Neural progenitor cell (in vitro differentiated cells): ENCODE measurements at regions not wholly inside any gene's neighbourhood (a gene's known extent, or its start where the extent isn't known, plus 50 kb on each side); places are given as distances from the start of the nearest gene placed in this dataset.

ENCODE experiments used
- DNase-seq: peaks from one replicate; pipeline ENCODE4 v3.0.0-alpha.2; 2016; ENCODE audit warnings: low spot score
- H2AFZ ChIP-seq: fragments of 200-600 bp; sonication (generic); replicated peaks from 2 replicates; pipeline ENCODE4 v1.6.1; 2016; ENCODE audit warnings: antibody characterized with exemption
- H3F3A ChIP-seq: fragments of 200-600 bp; sonication (generic); 2 replicates; pipeline ENCODE4 v1.6.1; 2016; ENCODE audit warnings: antibody characterized with exemption, low read depth
- H3K27ac ChIP-seq: fragments of 200-600 bp; sonication (generic); 2 replicates; pipeline ENCODE4 v1.5.1; 2016; ENCODE audit warnings: mild to moderate bottlenecking
- H3K27me3 ChIP-seq: fragments of 200-600 bp; sonication (generic); 2 replicates; pipeline ENCODE4 v1.6.1; 2016; ENCODE audit warnings: mild to moderate bottlenecking, moderate library complexity
- H3K36me3 ChIP-seq: fragments of 200-600 bp; sonication (generic); 2 replicates; pipeline ENCODE4 v1.5.1; 2016
- H3K4me1 ChIP-seq: fragments of 200-600 bp; sonication (generic); 2 replicates; pipeline ENCODE4 v1.6.1; 2016; ENCODE audit warnings: mixed run types
- H3K4me2 ChIP-seq: fragments of 200-600 bp; sonication (generic); 2 replicates; pipeline ENCODE4 v1.6.1; 2016
- H3K4me3 ChIP-seq: fragments of 200-600 bp; sonication (generic); 2 replicates; pipeline ENCODE4 v1.5.1; 2016
- H3K79me2 ChIP-seq: fragments of 200-600 bp; sonication (generic); 2 replicates; pipeline ENCODE4 v1.6.1; 2016; ENCODE audit warnings: low read depth
- H3K9ac ChIP-seq: fragments of 200-600 bp; sonication (generic); 2 replicates; pipeline ENCODE4 v1.6.1; 2016
- H3K9me3 ChIP-seq: fragments of 200-600 bp; sonication (generic); 2 replicates; pipeline ENCODE4 v1.5.1; 2016; ENCODE audit warnings: low read depth
- H4K20me1 ChIP-seq: fragments of 200-600 bp; sonication (generic); 2 replicates; pipeline ENCODE4 v1.6.1; 2016; ENCODE audit warnings: low read depth
- H3K27ac Mint-ChIP-seq: 3 replicates; pipeline ENCODE4 v1.8.0; 2021; ENCODE audit warnings: mixed read lengths
- H3K27me3 Mint-ChIP-seq: 2 replicates; pipeline ENCODE4 v1.8.0; 2022; ENCODE audit warnings: low read depth, mild to moderate bottlenecking, inconsistent platforms, moderate library complexity, mixed read lengths; ENCODE audit not compliant: insufficient read depth
- H3K36me3 Mint-ChIP-seq: 3 replicates; pipeline ENCODE4 v1.8.0; 2021; ENCODE audit warnings: mixed read lengths
- H3K4me1 Mint-ChIP-seq: 3 replicates; pipeline ENCODE4 v1.8.0; 2021; ENCODE audit warnings: mixed read lengths
- H3K4me3 Mint-ChIP-seq: 3 replicates; pipeline ENCODE4 v1.8.0; 2021; ENCODE audit warnings: mild to moderate bottlenecking, moderate library complexity, mixed read lengths
- H3K9me3 Mint-ChIP-seq: 3 replicates; pipeline ENCODE4 v1.8.0; 2020; ENCODE audit warnings: mixed read lengths
- CTCF ChIP-seq: fragments of 200-600 bp; sonication (generic); IDR thresholded peaks from 2 replicates; pipeline ENCODE4 v1.5.1; 2017; ENCODE audit warnings: antibody characterized with exemption, mild to moderate bottlenecking
- EZH2 ChIP-seq: fragments of 200-600 bp; sonication (generic); IDR thresholded peaks from 2 replicates; pipeline ENCODE4 v1.6.1; 2017; ENCODE audit warnings: antibody characterized with exemption, mild to moderate bottlenecking, moderate library complexity
- EZH2phosphoT487 ChIP-seq: fragments of 200-600 bp; sonication (generic); IDR thresholded peaks from 2 replicates; pipeline ENCODE4 v1.6.1; 2017; ENCODE audit warnings: antibody characterized with exemption

GRCh38 chr12:45666816-45667215 lies 62.7 kb upstream of the ARID2 start:
- H3K79me2 ChIP-seq, result no peaks in the 10 kb centered on the region
- H3K4me1 Mint-ChIP-seq, result peaks cover 10% of the 10 kb centered on the region
- H3K9ac ChIP-seq, result no peak overlapping the region
- no peak overlapping the region for H3K4me3 ChIP-seq
- H3K36me3 ChIP-seq, result no peaks in the 10 kb centered on the region
- H3K27me3 Mint-ChIP-seq, result no peaks in the 10 kb centered on the region
- H3K27ac ChIP-seq, result no peak overlapping the region
- peaks cover 30% of the 10 kb centered on the region for H3F3A ChIP-seq
- no peak overlapping the region for H3K4me3 Mint-ChIP-seq
- H4K20me1 ChIP-seq, result no peaks in the 10 kb centered on the region
- no peaks in the 10 kb centered on the region for H3K9me3 ChIP-seq
- H3K27ac Mint-ChIP-seq, result no peak overlapping the region
- DNase-seq, result no peak
- H3K9me3 Mint-ChIP-seq, result no peaks in the 10 kb centered on the region
- no peak overlapping the region for H3K4me2 ChIP-seq
- H3K4me1 ChIP-seq, result peaks cover 51% of the 10 kb centered on the region
- no peaks in the 10 kb centered on the region for H3K36me3 Mint-ChIP-seq
- no peak for TF ChIP-seq EZH2
- no peak for TF ChIP-seq EZH2phosphoT487
- TF ChIP-seq CTCF, result no peak
- H3K27me3 ChIP-seq, result no peaks in the 10 kb centered on the region
- no peak overlapping the region for H2AFZ ChIP-seq

DNA sequence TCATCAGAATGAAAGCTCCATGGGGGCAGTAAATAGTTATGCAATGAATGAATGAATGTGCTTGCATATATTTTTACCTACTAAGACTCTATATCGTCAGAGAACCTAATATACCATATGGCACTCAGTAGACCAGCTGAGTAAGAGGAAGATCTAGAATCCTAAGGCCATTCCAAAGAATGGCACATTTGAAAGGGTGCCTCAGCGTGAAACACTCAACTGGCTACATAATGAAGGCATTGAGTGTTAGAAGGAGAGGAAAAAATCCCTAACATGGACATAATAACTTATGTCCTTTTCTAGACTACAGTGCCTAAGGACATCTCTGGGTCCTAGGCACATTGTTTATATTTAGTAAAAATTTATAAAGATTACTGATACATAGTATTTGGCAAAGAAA lies 61.7 kb upstream of the ARID2 start:
- Histone ChIP-seq H3K27me3 (no peaks in the 10 kb centered on the region), H3K9ac (no peak overlapping the region), H3K27ac (no peak overlapping the region), H3K4me1 (peaks cover 45% of the 10 kb centered on the region), H3K79me2 (no peaks in the 10 kb centered on the region), H2AFZ (no peak overlapping the region), H3F3A (peaks cover 30% of the 10 kb centered on the region), H3K4me2 (no peak overlapping the region), H3K9me3 (no peaks in the 10 kb centered on the region), H3K36me3 (no peaks in the 10 kb centered on the region), H3K4me3 (no peak overlapping the region), H4K20me1 (no peaks in the 10 kb centered on the region)
- Mint-ChIP-seq H3K9me3 (no peaks in the 10 kb centered on the region), H3K4me3 (no peak overlapping the region), H3K27me3 (no peaks in the 10 kb centered on the region), H3K36me3 (no peaks in the 10 kb centered on the region), H3K27ac (no peak overlapping the region), H3K4me1 (peaks cover 10% of the 10 kb centered on the region)
- TF ChIP-seq EZH2phosphoT487 (no peak), CTCF (no peak), EZH2 (no peak)
- DNase-seq, result no peak

DNA sequence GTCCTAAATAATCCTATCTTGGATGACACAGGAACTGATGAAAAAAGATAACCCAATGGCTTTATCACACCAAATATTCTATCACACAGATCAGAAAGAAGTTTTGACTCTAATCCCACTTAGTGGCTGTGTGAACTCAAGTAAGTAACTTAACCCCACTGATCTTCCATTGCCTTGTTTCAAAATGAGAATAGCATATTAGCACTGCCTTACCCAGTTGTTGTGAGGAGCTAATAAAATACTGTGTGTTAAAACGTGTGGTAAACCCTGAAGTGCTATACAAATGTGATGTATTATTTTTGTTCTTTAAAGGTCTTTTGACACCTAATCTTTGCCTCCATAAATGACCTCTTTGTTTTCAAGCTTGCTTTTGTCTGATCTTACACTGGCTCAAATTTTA lies 60.9 kb upstream of the ARID2 start:
- no peak overlapping the region for H3K9ac ChIP-seq
- Mint-ChIP-seq H3K9me3 (no peaks in the 10 kb centered on the region), H3K27me3 (no peaks in the 10 kb centered on the region), H3K36me3 (no peaks in the 10 kb centered on the region), H3K4me1 (peaks cover 6% of the 10 kb centered on the region), H3K4me3 (no peak overlapping the region), H3K27ac (no peak overlapping the region)
- no peaks in the 10 kb centered on the region for H4K20me1 ChIP-seq
- peaks cover 23% of the 10 kb centered on the region for H3F3A ChIP-seq
- peaks cover 37% of the 10 kb centered on the region for H3K4me1 ChIP-seq
- peak overlapping the region; percentile 12 for H3K4me2 ChIP-seq
- H3K27me3 ChIP-seq, result no peaks in the 10 kb centered on the region
- no peak overlapping the region for H3K4me3 ChIP-seq
- no peaks in the 10 kb centered on the region for H3K9me3 ChIP-seq
- peak overlapping the region; percentile 44 for H3K27ac ChIP-seq
- H3K36me3 ChIP-seq, result no peaks in the 10 kb centered on the region
- TF ChIP-seq EZH2 (no peak), CTCF (no peak), EZH2phosphoT487 (no peak)
- H2AFZ ChIP-seq, result no peak overlapping the region
- DNase-seq, result no peak
- H3K79me2 ChIP-seq, result no peaks in the 10 kb centered on the region

- Histone ChIP-seq H3K27ac (peak overlapping the region; percentile 44), H4K20me1 (no peaks in the 10 kb centered on the region), H3K36me3 (no peaks in the 10 kb centered on the region), H2AFZ (no peak overlapping the region), H3F3A (peaks cover 18% of the 10 kb centered on the region), H3K9me3 (no peaks in the 10 kb centered on the region), H3K4me3 (no peak overlapping the region), H3K4me1 (peaks cover 32% of the 10 kb centered on the region), H3K4me2 (peak overlapping the region; percentile 12), H3K27me3 (no peaks in the 10 kb centered on the region), H3K79me2 (no peaks in the 10 kb centered on the region), H3K9ac (no peak overlapping the region)
- no peaks in the 10 kb centered on the region for H3K27me3 Mint-ChIP-seq
- no peaks in the 10 kb centered on the region for H3K36me3 Mint-ChIP-seq
- TF ChIP-seq EZH2phosphoT487 (no peak), CTCF (no peak), EZH2 (no peak)
- no peak overlapping the region for H3K27ac Mint-ChIP-seq
- H3K4me1 Mint-ChIP-seq, result peaks cover 4% of the 10 kb centered on the region
- H3K4me3 Mint-ChIP-seq, result no peak overlapping the region
- no peaks in the 10 kb centered on the region for H3K9me3 Mint-ChIP-seq
- no peak for DNase-seq
Observed at GRCh38 chr12:45669093-45669492, 60.4 kb upstream of the ARID2 start.
